ENCODE measurements at regions not wholly inside any gene's neighbourhood (a gene's known extent, or its start where the extent isn't known, plus 50 kb on each side); places are given as distances from the start of the nearest gene placed in this dataset.

GRCh38 chr7:45971171-45971570 is 50.1 kb upstream of the IGFBP3 start:
- Histone ChIP-seq H3K27ac (no peak overlapping the region), H2AFZ (replicated peaks) (no peak overlapping the region), H3K27me3 (no peaks in the 10 kb centered on the region), H4K20me1 (ENCODE audit: low read depth) (no peaks in the 10 kb centered on the region), H3K4me1 (no peaks in the 10 kb centered on the region), H3K4me3 (no peak overlapping the region), H3K9ac (no peak overlapping the region), H3K36me3 (no peaks in the 10 kb centered on the region), H3K79me2 (ENCODE audit: low read depth) (no peaks in the 10 kb centered on the region), H3K9me3 (ENCODE audit: low read depth) (no peaks in the 10 kb centered on the region), H3K4me2 (no peak overlapping the region), H3F3A (ENCODE audit: low read depth) (no peaks in the 10 kb centered on the region)
- TF ChIP-seq EZH2 (IDR thresholded peaks at IDR 0.05), result no peak
- TF ChIP-seq EZH2phosphoT487 (IDR thresholded peaks at IDR 0.05), result no peak
- no peak for TF ChIP-seq CTCF (IDR thresholded peaks at IDR 0.05)
- H3K9me3 Mint-ChIP-seq, result peaks cover 7% of the 10 kb centered on the region
- H3K4me3 Mint-ChIP-seq, result no peak overlapping the region
- peaks cover 18% of the 10 kb centered on the region for H3K27me3 Mint-ChIP-seq (ENCODE audit: insufficient read depth, low read depth)
- H3K36me3 Mint-ChIP-seq, result no peaks in the 10 kb centered on the region
- H3K4me1 Mint-ChIP-seq, result peaks cover 3% of the 10 kb centered on the region
- DNase-seq (ENCODE audit: low spot score), result no peak
- H3K27ac Mint-ChIP-seq, result no peak overlapping the region
